H1 (cell line): ENCODE measurements at regions not wholly inside any gene's neighbourhood (a gene's known extent, or its start where the extent isn't known, plus 50 kb on each side); places are given as distances from the start of the nearest gene placed in this dataset.

Experiments
- CTCF ChIA-PET: fragments of 300-600 bp; sonication (Branson Sonifier 250); formaldehyde crosslinking; loops from one replicate; lab custom pipeline; 2021; ENCODE audit not compliant: partially characterized antibody; lab: Charles Lee
- POLR2A ChIA-PET: fragments of 300-600 bp; sonication (Branson Sonifier 250); formaldehyde crosslinking; loops from one replicate; lab custom pipeline; 2021; ENCODE audit warnings: inconsistent platforms; ENCODE audit not compliant: partially characterized antibody; lab: Charles Lee
- DNase-seq, 2 experiments: peaks; one replicate each; pipeline versions ENCODE4 v3.0.0 to v3.0.0-alpha.2; 2010 to 2022; ENCODE audit warnings: low spot score in 2 of 2, low read depth in 1 of 2, mixed read lengths in 1 of 2
- FAIRE-seq: peaks from 2 replicates; lab custom pipeline; 2011; peaks lifted over from hg19 to GRCh38; lab: Jason Lieb, UNC
- H2AFZ ChIP-seq: 2 replicates; pipeline ENCODE4 v1.8.1; 2012; ENCODE audit warnings: low read length, inconsistent platforms
- H2AK5ac ChIP-seq: 2 replicates; pipeline ENCODE4 v1.6.1; 2013; ENCODE audit warnings: low read depth, low read length
- H2BK120ac ChIP-seq: replicated peaks from 2 replicates; pipeline ENCODE3; 2013; ENCODE audit warnings: low read depth, low read length, inconsistent platforms
- H2BK12ac ChIP-seq: 2 replicates; pipeline ENCODE4 v1.6.1; 2013; ENCODE audit warnings: low read depth, low read length
- H2BK15ac ChIP-seq: 2 replicates; pipeline ENCODE4 v1.6.1; 2013; ENCODE audit warnings: low read length
- H2BK20ac ChIP-seq: 2 replicates; pipeline ENCODE4 v1.6.1; 2013; ENCODE audit warnings: low read length
- H2BK5ac ChIP-seq: 2 replicates; pipeline ENCODE4 v1.6.1; 2013; ENCODE audit warnings: low read depth, low read length
- H3K14ac ChIP-seq: 2 replicates; pipeline ENCODE4 v1.6.1; 2013; ENCODE audit warnings: inconsistent platforms; ENCODE audit not compliant: insufficient read length
- H3K18ac ChIP-seq: 2 replicates; pipeline ENCODE4 v1.6.1; 2013; ENCODE audit warnings: low read length; ENCODE audit errors: extremely low read depth
- H3K23ac ChIP-seq: 2 replicates; pipeline ENCODE4 v1.6.1; 2013; ENCODE audit warnings: inconsistent platforms; ENCODE audit not compliant: insufficient read length
- H3K23me2 ChIP-seq: 2 replicates; pipeline ENCODE4 v1.6.1; 2013; ENCODE audit warnings: low read depth, low read length
- H3K27ac ChIP-seq: 2 replicates; pipeline ENCODE4 v1.6.1; 2011; ENCODE audit warnings: low read depth, low read length, inconsistent platforms
- H3K27me3 ChIP-seq, 4 experiments: replicated peaks in 1 of 4; 1 replicate in 1 of 4; 2 replicates in 3 of 4; pipeline versions ENCODE4 v1.6.1 to v1.8.1; 2011 to 2013; ENCODE audit warnings: low read length in 3 of 4, mild to moderate bottlenecking in 3 of 4, inconsistent platforms in 2 of 4, mixed read lengths in 2 of 4, moderate library complexity in 1 of 4; ENCODE audit not compliant: control insufficient read depth in 3 of 4, insufficient read depth in 3 of 4; ENCODE audit errors: extremely low read depth in 1 of 4
- H3K36me3 ChIP-seq, 4 experiments: 2 replicates each; pipeline versions ENCODE4 v1.6.1 to v1.8.1; 2011 to 2013; ENCODE audit warnings: mild to moderate bottlenecking in 4 of 4, low read length in 3 of 4, moderate library complexity in 2 of 4, control low read depth in 1 of 4, inconsistent platforms in 1 of 4; ENCODE audit not compliant: insufficient read depth in 4 of 4, control insufficient read depth in 2 of 4
- H3K4ac ChIP-seq: replicated peaks from 2 replicates; pipeline ENCODE3; 2013; ENCODE audit warnings: low read length, low read depth, mixed read lengths, inconsistent platforms; ENCODE audit not compliant: insufficient read length
- H3K4me1 ChIP-seq, 4 experiments: replicated peaks in 1 of 4; 1 replicate in 1 of 4; 2 replicates in 3 of 4; pipeline versions ENCODE4 v1.6.1 to v1.8.1; 2011 to 2013; ENCODE audit warnings: low read length in 3 of 4, inconsistent platforms in 2 of 4, mixed read lengths in 1 of 4; ENCODE audit not compliant: insufficient read depth in 4 of 4, control insufficient read depth in 3 of 4
- H3K4me2 ChIP-seq, 2 experiments: 2 replicates each; pipeline versions ENCODE4 v1.6.1 to v1.8.1; 2011 to 2013; ENCODE audit warnings: low read depth in 2 of 2, low read length in 2 of 2, control low read depth in 1 of 2, inconsistent platforms in 1 of 2, mild to moderate bottlenecking in 1 of 2; ENCODE audit not compliant: insufficient read depth in 1 of 2
- H3K4me3 ChIP-seq, 4 experiments: fragments of 200-600, 300-600 bp in 1 of 4; sonication (generic), shearing (Covaris generic), sonication (Bioruptor Twin) in 1 of 4; 2 replicates each; pipeline versions ENCODE4 v1.5.1 to v1.8.1; 2011 to 2016; ENCODE audit warnings: low read length in 4 of 4, low read depth in 3 of 4, control low read depth in 2 of 4, inconsistent platforms in 2 of 4, mild to moderate bottlenecking in 2 of 4, mixed read lengths in 1 of 4, moderate library complexity in 1 of 4; ENCODE audit not compliant: insufficient read depth in 2 of 4; ENCODE audit errors: extremely low read depth in 1 of 4
- H3K56ac ChIP-seq: replicated peaks from 2 replicates; pipeline ENCODE3; 2013; ENCODE audit warnings: low read depth, mild to moderate bottlenecking, mixed read lengths, low read length, inconsistent platforms; ENCODE audit not compliant: insufficient read length
- H3K79me1 ChIP-seq: 2 replicates; pipeline ENCODE4 v1.6.1; 2013; ENCODE audit warnings: low read depth, low read length, control low read depth
- H3K79me2 ChIP-seq, 2 experiments: 2 replicates each; pipeline versions ENCODE4 v1.6.1 to v1.8.1; 2012 to 2013; ENCODE audit warnings: low read length in 2 of 2, mild to moderate bottlenecking in 2 of 2, inconsistent platforms in 1 of 2; ENCODE audit not compliant: insufficient read depth in 2 of 2, control insufficient read depth in 1 of 2
- H3K9ac ChIP-seq, 4 experiments: replicated peaks in 1 of 4; 1 replicate in 1 of 4; 2 replicates in 3 of 4; pipeline versions ENCODE4 v1.6.1 to v1.8.1; 2011 to 2013; ENCODE audit warnings: low read depth in 3 of 4, low read length in 3 of 4, control low read depth in 2 of 4, mild to moderate bottlenecking in 2 of 4, moderate library complexity in 2 of 4, inconsistent platforms in 1 of 4; ENCODE audit errors: extremely low read depth in 1 of 4
- H3K9me3 ChIP-seq, 2 experiments: 2 replicates each; pipeline versions ENCODE4 v1.6.1 to v1.8.1; 2012 to 2013; ENCODE audit warnings: mild to moderate bottlenecking in 2 of 2, moderate library complexity in 2 of 2, control low read depth in 1 of 2, inconsistent platforms in 1 of 2, low read depth in 1 of 2, low read length in 1 of 2, mixed read lengths in 1 of 2; ENCODE audit not compliant: insufficient read depth in 2 of 2
- H4K20me1 ChIP-seq, 2 experiments: replicated peaks in 1 of 2; 2 replicates each; pipeline versions ENCODE3 to v1.8.1; 2011 to 2013; ENCODE audit warnings: inconsistent platforms in 2 of 2, low read length in 2 of 2, mild to moderate bottlenecking in 1 of 2; ENCODE audit not compliant: insufficient read depth in 2 of 2, control insufficient read depth in 1 of 2
- H4K5ac ChIP-seq: 2 replicates; pipeline ENCODE4 v1.6.1; 2013; ENCODE audit warnings: low read length, low read depth, mixed read lengths, inconsistent platforms; ENCODE audit not compliant: insufficient read length
- H4K8ac ChIP-seq: 2 replicates; pipeline ENCODE4 v1.8.0; 2013; ENCODE audit warnings: mild to moderate bottlenecking, moderate library complexity, low read length, inconsistent platforms; ENCODE audit not compliant: insufficient read depth; ENCODE audit errors: extremely low read depth
- H4K91ac ChIP-seq: replicated peaks from 2 replicates; pipeline ENCODE3; 2013; ENCODE audit warnings: low read length, mixed read lengths, inconsistent platforms; ENCODE audit not compliant: insufficient read length
- CHD1 ChIP-seq: IDR thresholded peaks from 2 replicates; pipeline ENCODE4 v1.6.1; 2012; ENCODE audit warnings: low read depth, low read length, improper control_type of control experiment
- EZH2 ChIP-seq: fragments of 200-600 bp; sonication (generic); IDR thresholded peaks from 2 replicates; pipeline ENCODE4 v1.7.1; 2012; ENCODE audit warnings: low read depth, mild to moderate bottlenecking, moderate library complexity, low read length, inconsistent platforms; ENCODE audit not compliant: severe bottlenecking
- JUND ChIP-seq: IDR thresholded peaks from 2 replicates; pipeline ENCODE4 v1.6.1; 2011; ENCODE audit warnings: mild to moderate bottlenecking, improper control_type of control experiment, low read length
- RAD21 ChIP-seq, 2 experiments: IDR thresholded peaks in 1 of 2; conservative IDR thresholded peaks in 1 of 2; 2 replicates each; pipeline ENCODE4 v1.6.1; 2011; ENCODE audit warnings: low read depth in 2 of 2, low read length in 2 of 2, improper control_type of control experiment in 1 of 2, inconsistent platforms in 1 of 2, mild to moderate bottlenecking in 1 of 2, moderate library complexity in 1 of 2
- SP4 ChIP-seq: IDR thresholded peaks from 2 replicates; pipeline ENCODE4 v1.6.1; 2012; ENCODE audit warnings: low read length, inconsistent platforms
- TCF12 ChIP-seq: IDR thresholded peaks from 2 replicates; pipeline ENCODE4 v1.6.1; 2011; ENCODE audit warnings: low read depth, mild to moderate bottlenecking, low read length
- YY1 ChIP-seq: IDR thresholded peaks from 2 replicates; pipeline ENCODE4 v1.6.1; 2011; ENCODE audit warnings: low read depth, mild to moderate bottlenecking, low read length
- ZNF274 ChIP-seq: IDR thresholded peaks from 2 replicates; pipeline ENCODE4 v1.7.0; 2012; ENCODE audit warnings: low read length, borderline replicate concordance; ENCODE audit errors: extremely low read depth
- WGBS, 2 experiments: shearing (Covaris generic) in 1 of 2; methylation state at CpG; one replicate each; pipeline versions ENCODE4 v1.1.6 to v1.1.7; 2013 to 2015; ENCODE audit warnings: low lambda C conversion rate in 2 of 2, mixed read lengths in 2 of 2, inconsistent platforms in 1 of 2, low coverage in 1 of 2, missing lambda C conversion rate in 1 of 2; ENCODE audit not compliant: insufficient replicate concordance in 2 of 2, insufficient coverage in 1 of 2, insufficient read length in 1 of 2; ENCODE audit errors: extremely low coverage in 1 of 2, missing lambda C conversion rate in 1 of 2; 5-methylcytosine and 5-hydroxymethylcytosine counted together
- TF ChIP-seq, protein P1 (sequence below), 3 experiments: IDR thresholded peaks; 1 replicate in 2 of 3; 2 replicates in 1 of 3; pipeline versions ENCODE4 v1.5.1 to v1.6.1; 2011; ENCODE audit warnings: low read length in 3 of 3, mild to moderate bottlenecking in 3 of 3, inconsistent platforms in 2 of 3, low read depth in 1 of 3, moderate library complexity in 1 of 3; ENCODE audit not compliant: insufficient read depth in 1 of 3; ENCODE audit errors: control extremely low read depth in 1 of 3
- TF ChIP-seq, protein P2 (sequence below): IDR thresholded peaks from 2 replicates; pipeline ENCODE4 v1.6.1; 2012; ENCODE audit warnings: inconsistent platforms
- TF ChIP-seq, protein P3 (sequence below): IDR thresholded peaks from 2 replicates; pipeline ENCODE4 v1.6.1; 2012; ENCODE audit warnings: inconsistent platforms

DNA sequence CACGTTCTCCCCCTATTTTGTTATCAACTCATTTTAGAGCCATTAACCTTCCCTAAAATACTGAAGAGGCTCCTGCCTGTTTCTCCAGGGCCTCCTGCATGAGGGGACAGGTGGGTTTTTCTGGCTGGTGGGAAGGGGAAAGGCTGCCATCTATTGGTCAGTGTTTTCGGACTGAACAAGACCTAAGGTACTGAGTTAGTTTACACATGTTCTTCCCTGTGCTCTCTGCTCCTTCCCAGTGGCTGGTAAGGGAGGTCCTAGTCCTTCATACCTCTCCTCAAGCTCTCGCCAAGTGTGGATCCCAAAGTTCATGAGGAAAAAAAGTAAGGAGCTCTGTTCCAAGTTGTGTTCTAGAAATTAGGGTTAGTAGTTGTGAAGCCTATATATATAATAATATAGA lies 357.5 kb downstream of the FSCB start:
- DNase-seq (peak; percentile 74 to 75), FAIRE-seq (peak; percentile 86)
- Histone ChIP-seq H3K79me1 (no peaks in the 10 kb centered on the region), H4K8ac (no peak overlapping the region), H3K56ac (no peak overlapping the region), H3K27ac (no peak overlapping the region), H3K4ac (no peak overlapping the region), H3K4me1 (no peaks in the 10 kb centered on the region), H3K14ac (no peak overlapping the region), H3K79me2 (no peaks in the 10 kb centered on the region), H2AK5ac (no peak overlapping the region), H3K9me3 (no peaks in the 10 kb centered on the region), H2AFZ (no peak overlapping the region), H2BK20ac (no peak overlapping the region), H2BK5ac (no peak overlapping the region), H3K18ac (no peak overlapping the region), H3K4me3 (no peak overlapping the region), H2BK15ac (no peak overlapping the region), H2BK120ac (no peak overlapping the region), H3K27me3 (no peaks in the 10 kb centered on the region), H3K36me3 (no peaks in the 10 kb centered on the region), H2BK12ac (no peak overlapping the region), H4K5ac (no peak overlapping the region), H3K9ac (no peak overlapping the region), H3K23me2 (no peaks in the 10 kb centered on the region), H3K23ac (no peak overlapping the region), H4K20me1 (no peaks in the 10 kb centered on the region), H3K4me2 (no peak overlapping the region), H4K91ac (no peak overlapping the region)
- CTCF ChIA-PET: interaction anchor here (0.6 to 2.2 kb wide), 11 partner anchors 10 to 837 kb away, joined by 3 to 7 read pairs (median 3); no protein-coding TSS in a partner anchor
- 22% methylated on average over 3 of the region's 3 CpGs; no CpG with 5 or more reads in 1 of the 2 experiments for WGBS, 2 experiments
- POLR2A ChIA-PET: no interaction called here
- no peak for TF ChIP-seq EZH2
- peak; percentile 94 to 95 for TF ChIP-seq RAD21 (IDR thresholded peaks at IDR 0.05 in 1 of 2, conservative IDR thresholded peaks at IDR 0.05 in 1 of 2; ENCODE audit: low read depth in 2 of 2, low read length in 2 of 2)
- TF ChIP-seq, protein P1, sequence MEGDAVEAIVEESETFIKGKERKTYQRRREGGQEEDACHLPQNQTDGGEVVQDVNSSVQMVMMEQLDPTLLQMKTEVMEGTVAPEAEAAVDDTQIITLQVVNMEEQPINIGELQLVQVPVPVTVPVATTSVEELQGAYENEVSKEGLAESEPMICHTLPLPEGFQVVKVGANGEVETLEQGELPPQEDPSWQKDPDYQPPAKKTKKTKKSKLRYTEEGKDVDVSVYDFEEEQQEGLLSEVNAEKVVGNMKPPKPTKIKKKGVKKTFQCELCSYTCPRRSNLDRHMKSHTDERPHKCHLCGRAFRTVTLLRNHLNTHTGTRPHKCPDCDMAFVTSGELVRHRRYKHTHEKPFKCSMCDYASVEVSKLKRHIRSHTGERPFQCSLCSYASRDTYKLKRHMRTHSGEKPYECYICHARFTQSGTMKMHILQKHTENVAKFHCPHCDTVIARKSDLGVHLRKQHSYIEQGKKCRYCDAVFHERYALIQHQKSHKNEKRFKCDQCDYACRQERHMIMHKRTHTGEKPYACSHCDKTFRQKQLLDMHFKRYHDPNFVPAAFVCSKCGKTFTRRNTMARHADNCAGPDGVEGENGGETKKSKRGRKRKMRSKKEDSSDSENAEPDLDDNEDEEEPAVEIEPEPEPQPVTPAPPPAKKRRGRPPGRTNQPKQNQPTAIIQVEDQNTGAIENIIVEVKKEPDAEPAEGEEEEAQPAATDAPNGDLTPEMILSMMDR (IDR thresholded peaks at IDR 0.05; ENCODE audit: control extremely low read depth in 1 of 3, insufficient read depth in 1 of 3, low read depth in 1 of 3, low read length in 3 of 3): peak; percentile 30 to 85 (median 81)
- TF ChIP-seq, protein P2, sequence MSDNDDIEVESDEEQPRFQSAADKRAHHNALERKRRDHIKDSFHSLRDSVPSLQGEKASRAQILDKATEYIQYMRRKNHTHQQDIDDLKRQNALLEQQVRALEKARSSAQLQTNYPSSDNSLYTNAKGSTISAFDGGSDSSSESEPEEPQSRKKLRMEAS: 0 out of 2 replicates have a peak, but pooled peaks have one; percentile 12
- TF ChIP-seq JUND: no peak
- TF ChIP-seq TCF12: no peak
- no peak for TF ChIP-seq ZNF274
- TF ChIP-seq, protein P3, sequence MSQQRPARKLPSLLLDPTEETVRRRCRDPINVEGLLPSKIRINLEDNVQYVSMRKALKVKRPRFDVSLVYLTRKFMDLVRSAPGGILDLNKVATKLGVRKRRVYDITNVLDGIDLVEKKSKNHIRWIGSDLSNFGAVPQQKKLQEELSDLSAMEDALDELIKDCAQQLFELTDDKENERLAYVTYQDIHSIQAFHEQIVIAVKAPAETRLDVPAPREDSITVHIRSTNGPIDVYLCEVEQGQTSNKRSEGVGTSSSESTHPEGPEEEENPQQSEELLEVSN: no peak
- no peak for TF ChIP-seq YY1
- no peak for TF ChIP-seq CHD1
- no peak for TF ChIP-seq SP4
